Fibroblast of lung (primary cell): ENCODE measurements at regions not wholly inside any gene's neighbourhood (a gene's known extent, or its start where the extent isn't known, plus 50 kb on each side); places are given as distances from the start of the nearest gene placed in this dataset.

ENCODE experiments used
- DNase-seq, 2 donors: peaks; one replicate each; pipeline versions ENCODE4 v3.0.0 to v3.0.0-alpha.2; 2010; ENCODE audit warnings: low read depth in 2 of 2
- H2AFZ ChIP-seq: 2 replicates; pipeline ENCODE4 v1.5.1; 2012; ENCODE audit warnings: low read length, control low read depth, inconsistent platforms
- H3K27ac ChIP-seq: 2 replicates; pipeline ENCODE4 v1.5.1; 2011; ENCODE audit warnings: low read length, control low read depth; ENCODE audit not compliant: insufficient read depth
- H3K27me3 ChIP-seq: 2 replicates; pipeline ENCODE4 v1.5.1; 2011; ENCODE audit warnings: mild to moderate bottlenecking, low read length; ENCODE audit not compliant: control insufficient read depth, insufficient read depth
- H3K36me3 ChIP-seq: 2 replicates; pipeline ENCODE4 v1.5.1; 2011; ENCODE audit warnings: low read length; ENCODE audit not compliant: control insufficient read depth, insufficient read depth
- H3K4me1 ChIP-seq: 2 replicates; pipeline ENCODE4 v1.5.1; 2011; ENCODE audit warnings: low read length; ENCODE audit not compliant: control insufficient read depth, insufficient read depth; ENCODE audit errors: extremely low read depth
- H3K4me2 ChIP-seq: 2 replicates; pipeline ENCODE4 v1.5.1; 2011; ENCODE audit warnings: low read length, control low read depth; ENCODE audit not compliant: insufficient read depth; ENCODE audit errors: extremely low read depth
- H3K4me3 ChIP-seq, 4 experiments: fragments of 200-600 bp in 1 of 4; sonication (generic) in 1 of 4; replicated peaks in 1 of 4; 2 replicates each; pipeline ENCODE4 v1.5.1; 2011 to 2016; ENCODE audit warnings: low read length in 4 of 4, low read depth in 3 of 4, mild to moderate bottlenecking in 3 of 4, control low read depth in 2 of 4, inconsistent platforms in 1 of 4, mixed read lengths in 1 of 4; ENCODE audit not compliant: insufficient read depth in 1 of 4; ENCODE audit errors: control extremely low read depth in 1 of 4
- H3K79me2 ChIP-seq: 2 replicates; pipeline ENCODE4 v1.5.1; 2012; ENCODE audit warnings: mild to moderate bottlenecking, low read length, inconsistent platforms; ENCODE audit not compliant: control insufficient read depth, insufficient read depth
- H3K9ac ChIP-seq: 2 replicates; pipeline ENCODE4 v1.5.1; 2011; ENCODE audit warnings: mild to moderate bottlenecking, low read length, control low read depth; ENCODE audit not compliant: insufficient read depth
- H3K9me3 ChIP-seq: 2 replicates; pipeline ENCODE4 v1.5.1; 2012; ENCODE audit warnings: low read depth, low read length; ENCODE audit not compliant: control insufficient read depth, insufficient read depth
- H4K20me1 ChIP-seq: 2 replicates; pipeline ENCODE4 v1.5.1; 2011; ENCODE audit warnings: low read length; ENCODE audit not compliant: control insufficient read depth, insufficient read depth; ENCODE audit errors: extremely low read depth
- CTCF ChIP-seq, 2 donors: IDR thresholded peaks in 1 of 2; conservative IDR thresholded peaks in 1 of 2; 1 replicate in 1 of 2; 2 replicates in 1 of 2; pipeline ENCODE4 v1.5.1; 2011 to 2012; ENCODE audit warnings: low read length in 2 of 2, control low read depth in 1 of 2, inconsistent platforms in 1 of 2, low read depth in 1 of 2, mild to moderate bottlenecking in 1 of 2
- EZH2 ChIP-seq: IDR thresholded peaks from 2 replicates; pipeline ENCODE4 v1.5.1; 2012; ENCODE audit warnings: low read length, control low read depth, mild to moderate bottlenecking; ENCODE audit errors: missing control alignments

GRCh38 chr9:28456861-28457260 lies 883.6 kb upstream of the C9orf72 start:
- Histone ChIP-seq H3K79me2 (no peaks in the 10 kb centered on the region), H3K4me2 (no peak overlapping the region), H3K9ac (no peak overlapping the region), H3K9me3 (no peaks in the 10 kb centered on the region), H3K4me3 (no peak overlapping the region), H3K36me3 (no peaks in the 10 kb centered on the region), H3K27me3 (no peaks in the 10 kb centered on the region), H3K27ac (no peak overlapping the region), H3K4me1 (no peaks in the 10 kb centered on the region), H2AFZ (no peak overlapping the region), H4K20me1 (no peaks in the 10 kb centered on the region)
- no peak for DNase-seq
- TF ChIP-seq EZH2 (no peak), CTCF (conservative IDR thresholded peaks at IDR 0.05 in 1 of 2, IDR thresholded peaks at IDR 0.05 in 1 of 2; ENCODE audit: low read depth in 1 of 2, low read length in 2 of 2) (no peak)

- no peak for DNase-seq
Measured at GRCh38 chr9:28464481-28465216, 891.4 kb upstream of the C9orf72 start.

GRCh38 chr9:28471261-28471660 lies 898.0 kb upstream of the C9orf72 start:
- no peak overlapping the region for H3K27ac ChIP-seq
- no peaks in the 10 kb centered on the region for H3K4me1 ChIP-seq
- no peak overlapping the region for H3K9ac ChIP-seq
- H3K79me2 ChIP-seq: no peaks in the 10 kb centered on the region
- TF ChIP-seq CTCF (conservative IDR thresholded peaks at IDR 0.05 in 1 of 2, IDR thresholded peaks at IDR 0.05 in 1 of 2; ENCODE audit: low read depth in 1 of 2, low read length in 2 of 2) (no peak), EZH2 (no peak)
- H3K27me3 ChIP-seq: no peaks in the 10 kb centered on the region
- H3K9me3 ChIP-seq: no peaks in the 10 kb centered on the region
- DNase-seq: no peak
- H3K4me2 ChIP-seq: no peak overlapping the region
- H3K36me3 ChIP-seq: no peaks in the 10 kb centered on the region
- H4K20me1 ChIP-seq: no peaks in the 10 kb centered on the region
- no peak overlapping the region for H2AFZ ChIP-seq
- no peak overlapping the region for H3K4me3 ChIP-seq

More at GRCh38 chr9:28464481-28465216, 891.4 kb upstream of the C9orf72 start:
- no peaks in the 10 kb centered on the region for H3K27me3 ChIP-seq
- H2AFZ ChIP-seq: no peak overlapping the region
- TF ChIP-seq EZH2: no peak
- TF ChIP-seq CTCF (conservative IDR thresholded peaks at IDR 0.05 in 1 of 2, IDR thresholded peaks at IDR 0.05 in 1 of 2; ENCODE audit: low read depth in 1 of 2, low read length in 2 of 2): no peak
- H3K79me2 ChIP-seq: no peaks in the 10 kb centered on the region
- no peak overlapping the region for H3K27ac ChIP-seq
- no peaks in the 10 kb centered on the region for H3K4me1 ChIP-seq
- H3K4me3 ChIP-seq: no peak overlapping the region
- no peak overlapping the region for H3K4me2 ChIP-seq
- no peaks in the 10 kb centered on the region for H3K36me3 ChIP-seq
- no peaks in the 10 kb centered on the region for H4K20me1 ChIP-seq
- no peak overlapping the region for H3K9ac ChIP-seq
- H3K9me3 ChIP-seq: no peaks in the 10 kb centered on the region
